HG02981 (cell line): ENCODE measurements at regions not wholly inside any gene's neighbourhood (a gene's known extent, or its start where the extent isn't known, plus 50 kb on each side); places are given as distances from the start of the nearest gene placed in this dataset.

ENCODE experiments used
- ATAC-seq: cut with Tn5 transposase; IDR thresholded peaks from one replicate; pipeline ENCODE4 v1.9.1; 2021; ENCODE audit warnings: mild to moderate bottlenecking, moderate library complexity; ENCODE audit not compliant: unreplicated experiment

- ATAC-seq: no peak
These were observed 141.9 kb downstream of the BTG1 start for GRCh38 chr12:92003701-92004100.

- no peak for ATAC-seq
These were observed 142.8 kb downstream of the BTG1 start for GRCh38 chr12:92002673-92003382.

- no peak for ATAC-seq
These were observed 143.4 kb downstream of the BTG1 start for GRCh38 chr12:92002195-92002649.

- ATAC-seq: no peak
These were observed 145.0 kb downstream of the BTG1 start for GRCh38 chr12:92000597-92000996.

GRCh38 chr12:91999823-92000222 lies 145.8 kb downstream of the BTG1 start:
- ATAC-seq: no peak

- ATAC-seq: no peak
These were observed 147.3 kb downstream of the BTG1 start for GRCh38 chr12:91998316-91998715.

- no peak for ATAC-seq
These were observed 151.3 kb downstream of the BTG1 start for GRCh38 chr12:91994208-91994797.

- ATAC-seq: no peak
These were observed 152.2 kb downstream of the BTG1 start for GRCh38 chr12:91993287-91994017.

GRCh38 chr12:91991399-91992187 lies 154.1 kb downstream of the BTG1 start:
- no peak for ATAC-seq

GRCh38 chr12:91990525-91990924 lies 155.1 kb downstream of the BTG1 start:
- no peak for ATAC-seq

GRCh38 chr12:91989143-91989542 lies 156.5 kb downstream of the BTG1 start:
- ATAC-seq: no peak

GRCh38 chr12:91988086-91988923 lies 157.3 kb downstream of the BTG1 start:
- ATAC-seq: no peak

- ATAC-seq: no peak
These were observed 159.6 kb downstream of the BTG1 start for GRCh38 chr12:91986084-91986483.

GRCh38 chr12:91985002-91985787 lies 160.5 kb downstream of the BTG1 start:
- ATAC-seq: no peak

- ATAC-seq: no peak
These were observed 161.1 kb downstream of the BTG1 start for GRCh38 chr12:91984556-91984955.

- ATAC-seq: no peak
These were observed 161.7 kb downstream of the BTG1 start for GRCh38 chr12:91983935-91984334.

GRCh38 chr12:91982946-91983345 lies 162.7 kb downstream of the BTG1 start:
- ATAC-seq: no peak

GRCh38 chr12:91980389-91980821 lies 165.2 kb downstream of the BTG1 start:
- no peak for ATAC-seq

GRCh38 chr12:91978143-91978542 lies 167.5 kb downstream of the BTG1 start:
- ATAC-seq: no peak
